HEK293T (cell line): ENCODE measurements at regions not wholly inside any gene's neighbourhood (a gene's known extent, or its start where the extent isn't known, plus 50 kb on each side); places are given as distances from the start of the nearest gene placed in this dataset.

Experiments
- CTCF ChIA-PET: fragments of 350-600 bp; formaldehyde crosslinking; extraction: SDS; loops from one replicate; lab custom pipeline; 2021; ENCODE audit warnings: antibody characterized with exemption, inconsistent platforms; lab: Yijun Ruan, JAX
- POLR2A ChIA-PET: fragments of 350-600 bp; formaldehyde crosslinking; extraction: SDS; loops from one replicate; lab custom pipeline; 2020; ENCODE audit warnings: antibody characterized with exemption, inconsistent platforms; lab: Yijun Ruan, JAX
- DNase-seq: peaks from one replicate; pipeline ENCODE4 v3.0.0; 2012; ENCODE audit warnings: mixed read lengths; ENCODE audit errors: extremely low spot score
- ARNT ChIP-seq: fragments of 450-650 bp; IDR thresholded peaks from 2 replicates; pipeline ENCODE4 v1.6.1; 2017; ENCODE audit warnings: mild to moderate bottlenecking
- BHLHE40 ChIP-seq: fragments of 450-650 bp; IDR thresholded peaks from 2 replicates; pipeline ENCODE4 v1.6.1; 2016; ENCODE audit warnings: mild to moderate bottlenecking, moderate library complexity, borderline replicate concordance
- CTBP1 ChIP-seq: fragments of 450-650 bp; IDR thresholded peaks from 2 replicates; pipeline ENCODE4 v1.6.1; 2016; ENCODE audit warnings: borderline replicate concordance
- ELF4 ChIP-seq: fragments of 450-650 bp; IDR thresholded peaks from 2 replicates; pipeline ENCODE4 v1.6.1; 2017; ENCODE audit warnings: antibody characterized with exemption
- FOXA1 ChIP-seq: fragments of 450-650 bp; IDR thresholded peaks from 2 replicates; pipeline ENCODE4 v1.6.1; 2016; ENCODE audit warnings: mild to moderate bottlenecking
- FOXK2 ChIP-seq: fragments of 450-650 bp; IDR thresholded peaks from 2 replicates; pipeline ENCODE4 v1.6.1; 2016; ENCODE audit warnings: mild to moderate bottlenecking
- FOXM1 ChIP-seq: fragments of 450-650 bp; IDR thresholded peaks from 2 replicates; pipeline ENCODE4 v1.6.1; 2017; ENCODE audit warnings: mild to moderate bottlenecking, borderline replicate concordance
- HDGF ChIP-seq: fragments of 450-650 bp; IDR thresholded peaks from 2 replicates; pipeline ENCODE4 v1.6.1; 2017; ENCODE audit warnings: antibody characterized with exemption, borderline replicate concordance
- L3MBTL2 ChIP-seq: fragments of 450-650 bp; conservative IDR thresholded peaks from 2 replicates; pipeline ENCODE4 v1.6.1; 2016; ENCODE audit warnings: mild to moderate bottlenecking
- LEF1 ChIP-seq: fragments of 450-650 bp; IDR thresholded peaks from 2 replicates; pipeline ENCODE4 v1.6.1; 2017; ENCODE audit warnings: mild to moderate bottlenecking, borderline replicate concordance
- NFRKB ChIP-seq: fragments of 450-650 bp; IDR thresholded peaks from 2 replicates; pipeline ENCODE4 v1.6.1; 2016; ENCODE audit warnings: mild to moderate bottlenecking, moderate library complexity
- SP1 ChIP-seq: fragments of 450-650 bp; IDR thresholded peaks from 2 replicates; pipeline ENCODE4 v1.6.1; 2017
- SUZ12 ChIP-seq: fragments of 450-650 bp; IDR thresholded peaks from 2 replicates; pipeline ENCODE4 v1.6.1; 2016; ENCODE audit warnings: mild to moderate bottlenecking
- TARDBP ChIP-seq: fragments of 450-650 bp; IDR thresholded peaks from 2 replicates; pipeline ENCODE4 v1.6.1; 2016
- ZNF384 ChIP-seq: fragments of 450-650 bp; IDR thresholded peaks from 2 replicates; pipeline ENCODE4 v1.6.1; 2016
- TF ChIP-seq, protein P1 (sequence below): fragments of 450-650 bp; IDR thresholded peaks from 2 replicates; pipeline ENCODE4 v1.6.1; 2016

DNA sequence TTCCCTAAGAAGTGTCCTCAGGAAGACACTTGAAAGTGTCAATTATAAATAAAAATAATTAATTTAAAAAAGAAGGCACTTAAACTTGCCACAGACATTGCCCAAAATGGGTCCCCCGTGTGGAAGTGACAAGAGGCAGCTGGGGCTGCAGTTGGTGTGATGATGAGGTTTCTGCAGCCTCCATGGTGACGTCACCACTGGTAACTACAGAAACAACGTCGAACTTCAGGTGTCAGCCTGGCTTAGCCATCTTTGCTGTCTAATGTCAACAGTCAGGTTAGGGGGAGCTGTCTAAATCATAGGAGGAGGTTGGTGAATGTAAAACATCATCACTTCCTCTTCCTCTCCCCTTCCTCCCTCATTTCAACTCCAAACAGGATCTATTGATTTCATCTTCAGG lies 328.6 kb downstream of the MN1 start:
- POLR2A ChIA-PET = no interaction called here

GRCh38 chr22:27473533-27473932 lies 328.0 kb downstream of the MN1 start:
- POLR2A ChIA-PET = no interaction called here
- TF ChIP-seq ARNT = no peak
- no peak for TF ChIP-seq LEF1
- no peak for TF ChIP-seq BHLHE40
- TF ChIP-seq, protein P1, sequence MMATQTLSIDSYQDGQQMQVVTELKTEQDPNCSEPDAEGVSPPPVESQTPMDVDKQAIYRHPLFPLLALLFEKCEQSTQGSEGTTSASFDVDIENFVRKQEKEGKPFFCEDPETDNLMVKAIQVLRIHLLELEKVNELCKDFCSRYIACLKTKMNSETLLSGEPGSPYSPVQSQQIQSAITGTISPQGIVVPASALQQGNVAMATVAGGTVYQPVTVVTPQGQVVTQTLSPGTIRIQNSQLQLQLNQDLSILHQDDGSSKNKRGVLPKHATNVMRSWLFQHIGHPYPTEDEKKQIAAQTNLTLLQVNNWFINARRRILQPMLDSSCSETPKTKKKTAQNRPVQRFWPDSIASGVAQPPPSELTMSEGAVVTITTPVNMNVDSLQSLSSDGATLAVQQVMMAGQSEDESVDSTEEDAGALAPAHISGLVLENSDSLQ = no peak
- DNase-seq = no peak
- CTCF ChIA-PET = no interaction called here

More for the DNA sequence above, 328.6 kb downstream of the MN1 start:
- CTCF ChIA-PET = no interaction called here
- no peak for TF ChIP-seq FOXM1
- DNase-seq = no peak

DNA sequence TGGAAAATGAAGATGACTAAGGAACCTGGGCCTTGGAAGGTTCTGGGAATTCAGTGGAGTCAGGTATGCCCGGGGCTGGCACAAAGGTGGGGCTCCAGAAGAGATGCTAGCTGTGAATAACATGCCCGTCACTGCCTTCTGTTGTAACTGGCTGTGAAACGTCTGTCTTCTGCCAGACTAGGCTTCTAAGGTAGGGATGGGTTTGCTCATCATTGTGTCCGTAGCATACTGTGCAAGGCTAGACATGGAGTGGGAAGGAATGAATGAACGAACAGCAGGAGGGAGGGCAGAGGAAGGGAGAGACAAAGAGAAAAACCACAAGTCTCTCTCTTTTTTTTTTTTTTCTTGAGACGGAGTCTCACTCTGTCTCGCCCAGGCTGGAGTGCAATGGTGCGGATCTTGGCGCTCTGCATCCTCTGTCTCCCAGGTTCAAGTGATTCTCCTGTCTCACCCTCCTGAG lies 327.4 kb downstream of the MN1 start:
- no peak for DNase-seq
- POLR2A ChIA-PET = no interaction called here
- no peak for TF ChIP-seq HDGF
- no peak for TF ChIP-seq FOXA1
- no peak for TF ChIP-seq FOXK2
- TF ChIP-seq SUZ12 = no peak
- TF ChIP-seq BHLHE40 = no peak
- no peak for TF ChIP-seq SP1
- no peak for TF ChIP-seq NFRKB
- TF ChIP-seq FOXM1 = no peak
- TF ChIP-seq TARDBP = no peak
- CTCF ChIA-PET = no interaction called here

DNA sequence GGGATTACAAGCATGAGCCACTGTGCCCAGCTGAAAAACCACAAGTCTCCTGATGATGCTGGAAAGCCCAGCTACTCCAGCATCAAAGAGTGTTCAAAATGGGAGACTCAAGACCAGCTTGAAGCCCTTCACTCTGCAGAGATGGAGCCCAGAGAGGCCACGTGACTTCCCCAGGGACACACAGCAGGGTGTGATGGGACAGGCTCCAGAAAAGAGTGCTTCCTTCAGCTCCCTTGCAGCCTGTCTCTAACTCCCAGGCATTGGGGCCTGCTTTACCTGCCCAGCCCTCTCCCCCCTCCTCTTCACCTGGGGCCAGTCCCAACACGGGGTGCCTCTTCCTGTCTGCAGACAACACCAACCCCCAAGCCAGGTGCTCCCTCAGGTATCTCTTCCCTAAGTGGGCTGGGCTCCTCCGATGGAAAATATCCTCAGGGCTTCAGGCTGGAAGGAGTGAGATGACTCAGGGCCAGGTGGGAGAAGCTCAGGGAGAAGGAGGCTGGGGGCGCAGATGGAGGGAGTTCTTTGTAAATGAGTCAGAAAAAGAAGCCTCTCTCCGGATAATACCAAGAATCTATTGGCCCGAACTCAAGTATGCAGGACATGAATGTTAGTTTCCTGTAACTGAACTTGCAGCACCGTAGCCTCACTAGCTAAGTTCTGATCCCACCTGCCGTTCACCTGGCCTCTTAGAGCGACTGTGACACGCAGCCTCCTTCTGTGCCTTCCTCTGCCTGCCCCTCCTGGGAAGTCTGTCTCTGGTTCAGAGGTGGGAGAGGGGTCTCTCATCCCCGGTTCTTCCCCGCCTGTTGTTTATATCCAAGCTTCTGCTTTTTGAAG lies 326.6 kb downstream of the MN1 start:
- POLR2A ChIA-PET = no interaction called here
- DNase-seq = no peak
- no peak for TF ChIP-seq LEF1
- no peak for TF ChIP-seq TARDBP
- no peak for TF ChIP-seq FOXA1
- TF ChIP-seq FOXM1 = no peak
- TF ChIP-seq ELF4 = no peak
- TF ChIP-seq SUZ12 = no peak
- TF ChIP-seq, protein P1 = no peak
- TF ChIP-seq ZNF384 = no peak
- no peak for TF ChIP-seq FOXK2
- no peak for TF ChIP-seq ARNT
- TF ChIP-seq CTBP1 = no peak
- no peak for TF ChIP-seq BHLHE40
- TF ChIP-seq L3MBTL2 = no peak
- no peak for TF ChIP-seq SP1
- CTCF ChIA-PET = no interaction called here

GRCh38 chr22:27475548-27475897 lies 326.0 kb downstream of the MN1 start:
- CTCF ChIA-PET = no interaction called here
- POLR2A ChIA-PET = no interaction called here
- no peak for DNase-seq
- TF ChIP-seq FOXM1 = no peak
- no peak for TF ChIP-seq FOXA1
- TF ChIP-seq SP1 = no peak
- TF ChIP-seq BHLHE40 = no peak
- TF ChIP-seq FOXK2 = no peak
- TF ChIP-seq L3MBTL2 = no peak
- no peak for TF ChIP-seq SUZ12
- no peak for TF ChIP-seq CTBP1
- no peak for TF ChIP-seq LEF1

DNA sequence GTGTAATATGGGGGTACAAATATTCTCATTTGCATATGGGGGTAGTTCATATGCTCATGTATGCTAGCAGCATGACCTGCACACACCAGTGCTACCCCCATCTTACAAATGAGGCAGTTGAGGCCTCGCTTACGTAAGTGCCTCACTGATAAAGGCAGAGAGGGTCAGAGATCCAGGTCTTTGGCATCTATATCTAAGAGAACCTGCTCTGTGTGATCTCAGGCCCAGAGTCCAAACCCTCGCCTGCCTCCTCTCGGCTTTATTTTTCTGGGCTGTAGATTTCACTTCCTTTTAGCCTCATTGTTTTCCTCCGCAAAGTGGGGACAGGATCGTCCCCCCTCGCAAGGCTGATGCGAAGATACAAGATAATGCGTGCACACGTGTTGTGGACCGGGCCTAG lies 325.2 kb downstream of the MN1 start:
- POLR2A ChIA-PET = no interaction called here
- CTCF ChIA-PET = no interaction called here
- DNase-seq = no peak
- TF ChIP-seq SUZ12 (no peak), LEF1 (no peak), BHLHE40 (no peak), ELF4 (no peak), HDGF (no peak), CTBP1 (no peak), L3MBTL2 (no peak), SP1 (no peak), FOXM1 (no peak), NFRKB (no peak), FOXK2 (no peak), ZNF384 (no peak), FOXA1 (no peak), TARDBP (no peak)
- TF ChIP-seq, protein P1 = no peak

DNA sequence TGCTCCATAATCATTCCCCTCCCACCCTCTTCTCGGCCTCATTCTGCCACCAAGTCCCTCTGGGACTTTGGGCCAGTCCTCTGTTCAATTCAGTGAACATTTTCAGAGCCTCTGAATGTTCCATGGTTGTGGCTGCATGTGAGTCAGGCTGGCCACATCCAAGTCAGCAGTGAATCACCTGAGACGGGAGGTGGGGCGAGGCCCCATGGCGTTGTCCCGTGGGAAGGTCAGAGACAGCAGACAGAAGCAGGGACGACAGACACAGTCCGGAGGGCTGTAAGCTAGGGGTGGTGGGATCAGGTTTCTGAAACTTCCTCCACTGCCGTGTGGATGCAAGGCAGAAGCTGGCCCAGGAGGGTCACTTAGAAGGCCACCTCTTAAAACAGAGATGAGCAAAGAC lies 324.8 kb downstream of the MN1 start:
- no peak for TF ChIP-seq FOXK2
- TF ChIP-seq NFRKB = no peak
- TF ChIP-seq FOXA1 = no peak
- no peak for TF ChIP-seq BHLHE40
- no peak for TF ChIP-seq SUZ12
- no peak for TF ChIP-seq ELF4
- TF ChIP-seq FOXM1 = no peak
- TF ChIP-seq CTBP1 = no peak
- TF ChIP-seq TARDBP = no peak
- TF ChIP-seq ZNF384 = no peak
- TF ChIP-seq, protein P1 = no peak
- TF ChIP-seq HDGF = no peak
- TF ChIP-seq ARNT = no peak
- no peak for TF ChIP-seq SP1
- TF ChIP-seq L3MBTL2 = no peak
- DNase-seq = no peak
- CTCF ChIA-PET = no interaction called here
- POLR2A ChIA-PET = no interaction called here
